Brain microvascular endothelial cell (primary cell): ENCODE measurements at regions not wholly inside any gene's neighbourhood (a gene's known extent, or its start where the extent isn't known, plus 50 kb on each side); places are given as distances from the start of the nearest gene placed in this dataset.

Experiments
- DNase-seq: peaks from one replicate; pipeline ENCODE4 v3.0.0-alpha.2; 2020
- H3K27ac ChIP-seq: fragments of 250-450 bp; sonication (Bioruptor Pico); 2 replicates; pipeline ENCODE4 v1.5.1; 2020; ENCODE audit warnings: mild to moderate bottlenecking, moderate library complexity
- H3K27me3 ChIP-seq: fragments of 250-450 bp; sonication (Bioruptor Pico); replicated peaks from 2 replicates; pipeline ENCODE4 v1.5.1; 2020; ENCODE audit warnings: mild to moderate bottlenecking
- H3K36me3 ChIP-seq: fragments of 250-450 bp; sonication (Bioruptor Pico); replicated peaks from 2 replicates; pipeline ENCODE4 v1.5.1; 2020; ENCODE audit warnings: mild to moderate bottlenecking
- H3K4me3 ChIP-seq: 2 replicates; pipeline ENCODE4 v1.5.1; 2011; ENCODE audit warnings: low read depth, mild to moderate bottlenecking, control low read depth, low read length, moderate library complexity
- CTCF ChIP-seq: IDR thresholded peaks from 2 replicates; pipeline ENCODE4 v1.5.1; 2011; ENCODE audit warnings: low read depth, mild to moderate bottlenecking, moderate library complexity, low read length, control low read depth, inconsistent platforms; ENCODE audit errors: missing control alignments
- in situ Hi-C: cut with HindIII; loops from 2 replicates; pipeline ENCODE4 v1.10.0; 2017; ENCODE audit warnings: low sequenced_read_pairs, low pct_ligation_motif_present

- DNase-seq = no peak
- Histone ChIP-seq H3K27me3 (no peaks in the 10 kb centered on the region), H3K27ac (no peak overlapping the region), H3K4me3 (no peak overlapping the region), H3K36me3 (no peaks in the 10 kb centered on the region)
- in situ Hi-C loops = no loop called here
- no peak for TF ChIP-seq CTCF
These were observed 116.0 kb upstream of the TMPRSS2 start for GRCh38 chr21:41623945-41624344.

- no peak for TF ChIP-seq CTCF
- Histone ChIP-seq H3K27ac (no peak overlapping the region), H3K27me3 (no peaks in the 10 kb centered on the region), H3K36me3 (no peaks in the 10 kb centered on the region), H3K4me3 (no peak overlapping the region)
- DNase-seq = no peak
- in situ Hi-C loops = no loop called here
These were observed 115.0 kb upstream of the TMPRSS2 start for GRCh38 chr21:41622831-41623548.

- Histone ChIP-seq H3K27me3 (no peaks in the 10 kb centered on the region), H3K27ac (no peak overlapping the region), H3K36me3 (no peaks in the 10 kb centered on the region), H3K4me3 (no peak overlapping the region)
- no peak for TF ChIP-seq CTCF
- no peak for DNase-seq
- in situ Hi-C loops = no loop called here
These were observed 114.2 kb upstream of the TMPRSS2 start for GRCh38 chr21:41622201-41622600.

- in situ Hi-C loops = no loop called here
- H3K27me3 ChIP-seq = no peaks in the 10 kb centered on the region
- H3K27ac ChIP-seq = no peak overlapping the region
- H3K4me3 ChIP-seq = no peak overlapping the region
- no peak for TF ChIP-seq CTCF
- H3K36me3 ChIP-seq = no peaks in the 10 kb centered on the region
- DNase-seq = no peak
These were observed 113.6 kb upstream of the TMPRSS2 start for GRCh38 chr21:41621513-41621912.

- DNase-seq = no peak
- H3K27me3 ChIP-seq = no peaks in the 10 kb centered on the region
- H3K36me3 ChIP-seq = no peaks in the 10 kb centered on the region
- no peak overlapping the region for H3K4me3 ChIP-seq
- in situ Hi-C loops = no loop called here
- no peak overlapping the region for H3K27ac ChIP-seq
- no peak for TF ChIP-seq CTCF
These were observed 113.0 kb upstream of the TMPRSS2 start for GRCh38 chr21:41620982-41621381.

- Histone ChIP-seq H3K27ac (no peak overlapping the region), H3K27me3 (no peaks in the 10 kb centered on the region), H3K4me3 (no peak overlapping the region), H3K36me3 (no peaks in the 10 kb centered on the region)
- no peak for TF ChIP-seq CTCF
- in situ Hi-C loops = no loop called here
- DNase-seq = no peak
These were observed 112.6 kb upstream of the TMPRSS2 start for GRCh38 chr21:41620541-41620940.
